H1 (cell line): ENCODE measurements at regions not wholly inside any gene's neighbourhood (a gene's known extent, or its start where the extent isn't known, plus 50 kb on each side); places are given as distances from the start of the nearest gene placed in this dataset.

Experiments used
- CTCF ChIA-PET: fragments of 300-600 bp; sonication (Branson Sonifier 250); formaldehyde crosslinking; loops from one replicate; lab custom pipeline; 2021; ENCODE audit not compliant: partially characterized antibody; lab: Charles Lee
- POLR2A ChIA-PET: fragments of 300-600 bp; sonication (Branson Sonifier 250); formaldehyde crosslinking; loops from one replicate; lab custom pipeline; 2021; ENCODE audit warnings: inconsistent platforms; ENCODE audit not compliant: partially characterized antibody; lab: Charles Lee
- DNase-seq, 2 experiments: peaks; one replicate each; pipeline versions ENCODE4 v3.0.0 to v3.0.0-alpha.2; 2010 to 2022; ENCODE audit warnings: low spot score in 2 of 2, low read depth in 1 of 2, mixed read lengths in 1 of 2
- FAIRE-seq: peaks from 2 replicates; lab custom pipeline; 2011; peaks lifted over from hg19 to GRCh38; lab: Jason Lieb, UNC
- H2AFZ ChIP-seq: 2 replicates; pipeline ENCODE4 v1.8.1; 2012; ENCODE audit warnings: low read length, inconsistent platforms
- H2AK5ac ChIP-seq: 2 replicates; pipeline ENCODE4 v1.6.1; 2013; ENCODE audit warnings: low read depth, low read length
- H2BK120ac ChIP-seq: replicated peaks from 2 replicates; pipeline ENCODE3; 2013; ENCODE audit warnings: low read depth, low read length, inconsistent platforms
- H2BK12ac ChIP-seq: 2 replicates; pipeline ENCODE4 v1.6.1; 2013; ENCODE audit warnings: low read depth, low read length
- H2BK15ac ChIP-seq: 2 replicates; pipeline ENCODE4 v1.6.1; 2013; ENCODE audit warnings: low read length
- H2BK20ac ChIP-seq: 2 replicates; pipeline ENCODE4 v1.6.1; 2013; ENCODE audit warnings: low read length
- H2BK5ac ChIP-seq: 2 replicates; pipeline ENCODE4 v1.6.1; 2013; ENCODE audit warnings: low read depth, low read length
- H3K14ac ChIP-seq: 2 replicates; pipeline ENCODE4 v1.6.1; 2013; ENCODE audit warnings: inconsistent platforms; ENCODE audit not compliant: insufficient read length
- H3K18ac ChIP-seq: 2 replicates; pipeline ENCODE4 v1.6.1; 2013; ENCODE audit warnings: low read length; ENCODE audit errors: extremely low read depth
- H3K23ac ChIP-seq: 2 replicates; pipeline ENCODE4 v1.6.1; 2013; ENCODE audit warnings: inconsistent platforms; ENCODE audit not compliant: insufficient read length
- H3K23me2 ChIP-seq: 2 replicates; pipeline ENCODE4 v1.6.1; 2013; ENCODE audit warnings: low read depth, low read length
- H3K27ac ChIP-seq: 2 replicates; pipeline ENCODE4 v1.6.1; 2011; ENCODE audit warnings: low read depth, low read length, inconsistent platforms
- H3K27me3 ChIP-seq, 4 experiments: replicated peaks in 1 of 4; 1 replicate in 1 of 4; 2 replicates in 3 of 4; pipeline versions ENCODE4 v1.6.1 to v1.8.1; 2011 to 2013; ENCODE audit warnings: low read length in 3 of 4, mild to moderate bottlenecking in 3 of 4, inconsistent platforms in 2 of 4, mixed read lengths in 2 of 4, moderate library complexity in 1 of 4; ENCODE audit not compliant: control insufficient read depth in 3 of 4, insufficient read depth in 3 of 4; ENCODE audit errors: extremely low read depth in 1 of 4
- H3K36me3 ChIP-seq, 4 experiments: 2 replicates each; pipeline versions ENCODE4 v1.6.1 to v1.8.1; 2011 to 2013; ENCODE audit warnings: mild to moderate bottlenecking in 4 of 4, low read length in 3 of 4, moderate library complexity in 2 of 4, control low read depth in 1 of 4, inconsistent platforms in 1 of 4; ENCODE audit not compliant: insufficient read depth in 4 of 4, control insufficient read depth in 2 of 4
- H3K4ac ChIP-seq: replicated peaks from 2 replicates; pipeline ENCODE3; 2013; ENCODE audit warnings: low read length, low read depth, mixed read lengths, inconsistent platforms; ENCODE audit not compliant: insufficient read length
- H3K4me1 ChIP-seq, 4 experiments: replicated peaks in 1 of 4; 1 replicate in 1 of 4; 2 replicates in 3 of 4; pipeline versions ENCODE4 v1.6.1 to v1.8.1; 2011 to 2013; ENCODE audit warnings: low read length in 3 of 4, inconsistent platforms in 2 of 4, mixed read lengths in 1 of 4; ENCODE audit not compliant: insufficient read depth in 4 of 4, control insufficient read depth in 3 of 4
- H3K4me2 ChIP-seq, 2 experiments: 2 replicates each; pipeline versions ENCODE4 v1.6.1 to v1.8.1; 2011 to 2013; ENCODE audit warnings: low read depth in 2 of 2, low read length in 2 of 2, control low read depth in 1 of 2, inconsistent platforms in 1 of 2, mild to moderate bottlenecking in 1 of 2; ENCODE audit not compliant: insufficient read depth in 1 of 2
- H3K4me3 ChIP-seq, 4 experiments: fragments of 200-600, 300-600 bp in 1 of 4; sonication (generic), shearing (Covaris generic), sonication (Bioruptor Twin) in 1 of 4; 2 replicates each; pipeline versions ENCODE4 v1.5.1 to v1.8.1; 2011 to 2016; ENCODE audit warnings: low read length in 4 of 4, low read depth in 3 of 4, control low read depth in 2 of 4, inconsistent platforms in 2 of 4, mild to moderate bottlenecking in 2 of 4, mixed read lengths in 1 of 4, moderate library complexity in 1 of 4; ENCODE audit not compliant: insufficient read depth in 2 of 4; ENCODE audit errors: extremely low read depth in 1 of 4
- H3K56ac ChIP-seq: replicated peaks from 2 replicates; pipeline ENCODE3; 2013; ENCODE audit warnings: low read depth, mild to moderate bottlenecking, mixed read lengths, low read length, inconsistent platforms; ENCODE audit not compliant: insufficient read length
- H3K79me1 ChIP-seq: 2 replicates; pipeline ENCODE4 v1.6.1; 2013; ENCODE audit warnings: low read depth, low read length, control low read depth
- H3K79me2 ChIP-seq, 2 experiments: 2 replicates each; pipeline versions ENCODE4 v1.6.1 to v1.8.1; 2012 to 2013; ENCODE audit warnings: low read length in 2 of 2, mild to moderate bottlenecking in 2 of 2, inconsistent platforms in 1 of 2; ENCODE audit not compliant: insufficient read depth in 2 of 2, control insufficient read depth in 1 of 2
- H3K9ac ChIP-seq, 4 experiments: replicated peaks in 1 of 4; 1 replicate in 1 of 4; 2 replicates in 3 of 4; pipeline versions ENCODE4 v1.6.1 to v1.8.1; 2011 to 2013; ENCODE audit warnings: low read depth in 3 of 4, low read length in 3 of 4, control low read depth in 2 of 4, mild to moderate bottlenecking in 2 of 4, moderate library complexity in 2 of 4, inconsistent platforms in 1 of 4; ENCODE audit errors: extremely low read depth in 1 of 4
- H3K9me3 ChIP-seq, 2 experiments: 2 replicates each; pipeline versions ENCODE4 v1.6.1 to v1.8.1; 2012 to 2013; ENCODE audit warnings: mild to moderate bottlenecking in 2 of 2, moderate library complexity in 2 of 2, control low read depth in 1 of 2, inconsistent platforms in 1 of 2, low read depth in 1 of 2, low read length in 1 of 2, mixed read lengths in 1 of 2; ENCODE audit not compliant: insufficient read depth in 2 of 2
- H4K20me1 ChIP-seq, 2 experiments: replicated peaks in 1 of 2; 2 replicates each; pipeline versions ENCODE3 to v1.8.1; 2011 to 2013; ENCODE audit warnings: inconsistent platforms in 2 of 2, low read length in 2 of 2, mild to moderate bottlenecking in 1 of 2; ENCODE audit not compliant: insufficient read depth in 2 of 2, control insufficient read depth in 1 of 2
- H4K5ac ChIP-seq: 2 replicates; pipeline ENCODE4 v1.6.1; 2013; ENCODE audit warnings: low read length, low read depth, mixed read lengths, inconsistent platforms; ENCODE audit not compliant: insufficient read length
- H4K8ac ChIP-seq: 2 replicates; pipeline ENCODE4 v1.8.0; 2013; ENCODE audit warnings: mild to moderate bottlenecking, moderate library complexity, low read length, inconsistent platforms; ENCODE audit not compliant: insufficient read depth; ENCODE audit errors: extremely low read depth
- H4K91ac ChIP-seq: replicated peaks from 2 replicates; pipeline ENCODE3; 2013; ENCODE audit warnings: low read length, mixed read lengths, inconsistent platforms; ENCODE audit not compliant: insufficient read length
- ASH2L ChIP-seq: fragments of 200-600, 300-600 bp; sonication (generic); IDR thresholded peaks from one replicate; pipeline ENCODE4 v1.7.1; 2017; ENCODE audit warnings: low read length
- BCL11A ChIP-seq, 2 experiments: IDR thresholded peaks; one replicate each; pipeline ENCODE4 v1.6.1; 2011; ENCODE audit warnings: low read depth in 2 of 2, low read length in 2 of 2, mild to moderate bottlenecking in 2 of 2
- CBX5 ChIP-seq: fragments of 300-800, 300-1000 bp; sonication (generic); IDR thresholded peaks from 2 replicates; pipeline ENCODE4 v1.7.1; 2016; ENCODE audit warnings: antibody characterized with exemption, low read length, low read depth
- EGR1 ChIP-seq: IDR thresholded peaks from 2 replicates; pipeline ENCODE4 v1.6.1; 2011; ENCODE audit warnings: low read depth, low read length, borderline replicate concordance
- EZH2 ChIP-seq: fragments of 200-600 bp; sonication (generic); IDR thresholded peaks from 2 replicates; pipeline ENCODE4 v1.7.1; 2012; ENCODE audit warnings: low read depth, mild to moderate bottlenecking, moderate library complexity, low read length, inconsistent platforms; ENCODE audit not compliant: severe bottlenecking
- RFX5 ChIP-seq: IDR thresholded peaks from 2 replicates; pipeline ENCODE4 v1.6.1; 2011; ENCODE audit warnings: low read depth, low read length, improper control_type of control experiment, borderline replicate concordance
- RNF2 ChIP-seq: fragments of 200-900, 300-1000 bp; sonication (generic); IDR thresholded peaks from 2 replicates; pipeline ENCODE4 v1.7.1; 2016; ENCODE audit warnings: borderline replicate concordance, low read depth, mild to moderate bottlenecking, antibody characterized with exemption, low read length; ENCODE audit not compliant: poor library complexity, severe bottlenecking; ENCODE audit errors: missing control alignments
- ZNF274 ChIP-seq: IDR thresholded peaks from 2 replicates; pipeline ENCODE4 v1.7.0; 2012; ENCODE audit warnings: low read length, borderline replicate concordance; ENCODE audit errors: extremely low read depth
- WGBS, 2 experiments: shearing (Covaris generic) in 1 of 2; methylation state at CpG; one replicate each; pipeline versions ENCODE4 v1.1.6 to v1.1.7; 2013 to 2015; ENCODE audit warnings: low lambda C conversion rate in 2 of 2, mixed read lengths in 2 of 2, inconsistent platforms in 1 of 2, low coverage in 1 of 2, missing lambda C conversion rate in 1 of 2; ENCODE audit not compliant: insufficient replicate concordance in 2 of 2, insufficient coverage in 1 of 2, insufficient read length in 1 of 2; ENCODE audit errors: extremely low coverage in 1 of 2, missing lambda C conversion rate in 1 of 2; 5-methylcytosine and 5-hydroxymethylcytosine counted together

- Histone ChIP-seq H3K27ac (no peak overlapping the region), H3K4ac (no peak overlapping the region), H2BK15ac (no peak overlapping the region), H3K79me1 (no peaks in the 10 kb centered on the region), H2BK20ac (no peak overlapping the region), H3K9me3 (peaks cover 0 to 6% of the 10 kb centered on the region in 2 experiments; a peak in 2 of 4 replicates), H3K23me2 (no peaks in the 10 kb centered on the region), H4K20me1 (no peaks in the 10 kb centered on the region), H2BK5ac (no peak overlapping the region), H3K4me1 (no peaks in the 10 kb centered on the region), H3K36me3 (peaks cover 0 to 3% (median 0%) of the 10 kb centered on the region in 4 experiments; a peak in 1 of 8 replicates), H2AK5ac (no peak overlapping the region), H3K79me2 (no peaks in the 10 kb centered on the region), H3K9ac (no peak overlapping the region), H4K5ac (no peak overlapping the region), H2AFZ (no peak overlapping the region), H2BK120ac (no peak overlapping the region), H3K4me2 (no peak overlapping the region), H3K18ac (no peak overlapping the region), H2BK12ac (no peak overlapping the region), H3K14ac (no peak overlapping the region), H3K56ac (no peak overlapping the region), H4K91ac (no peak overlapping the region), H4K8ac (no peak overlapping the region), H3K23ac (no peak overlapping the region), H3K4me3 (no peak overlapping the region), H3K27me3 (no peaks in the 10 kb centered on the region)
- POLR2A ChIA-PET: no interaction called here
- CTCF ChIA-PET: no interaction called here
- FAIRE-seq (no peak), DNase-seq (no peak)
- 92% methylated on average over 3 of the region's 3 CpGs; no CpG with 5 or more reads in 1 of the 2 experiments for WGBS, 2 experiments
- TF ChIP-seq ZNF274 (no peak), RNF2 (no peak), RFX5 (no peak), EZH2 (no peak), EGR1 (no peak), BCL11A (IDR thresholded peaks at IDR 0.05; ENCODE audit: low read depth in 2 of 2, low read length in 2 of 2) (no peak), CBX5 (no peak), ASH2L (no peak)
Observed at GRCh38 chr2:63772061-63772460, 69.6 kb upstream of the UGP2 start.
